Vagina (tissue), 2 donors: ENCODE measurements at regions not wholly inside any gene's neighbourhood (a gene's known extent, or its start where the extent isn't known, plus 50 kb on each side); places are given as distances from the start of the nearest gene placed in this dataset.

Source experiments
- CTCF ChIP-seq, 3 experiments: fragments of 450-650 bp in 2 of 3; fragments of 200-600 bp in 1 of 3; sonication (generic) in 1 of 3; IDR thresholded peaks; one replicate each; pipeline ENCODE4 v1.5.1; 2017 to 2019; ENCODE audit warnings: antibody characterized with exemption in 3 of 3, mild to moderate bottlenecking in 2 of 3, moderate library complexity in 2 of 3
- POLR2A ChIP-seq, 2 donors: fragments of 450-650 bp; IDR thresholded peaks; one replicate each; pipeline ENCODE4 v1.6.1; 2017; ENCODE audit warnings: antibody characterized with exemption in 2 of 2, mild to moderate bottlenecking in 2 of 2, moderate library complexity in 2 of 2
- POLR2AphosphoS5 ChIP-seq, 2 donors: sonication (generic); formaldehyde crosslinking; IDR thresholded peaks; one replicate each; pipeline ENCODE4 v1.9.0; 2017; ENCODE audit warnings: antibody characterized with exemption in 2 of 2, mild to moderate bottlenecking in 2 of 2, low read depth in 1 of 2; ENCODE audit not compliant: insufficient read depth in 1 of 2

GRCh38 chr2:146260551-146260950 lies 1584.3 kb upstream of the ACVR2A start:
- TF ChIP-seq CTCF (IDR thresholded peaks at IDR 0.05) (no peak), POLR2A (IDR thresholded peaks at IDR 0.05) (no peak), POLR2AphosphoS5 (IDR thresholded peaks at IDR 0.05; ENCODE audit: insufficient read depth in 1 of 2, low read depth in 1 of 2) (no peak)
